Small intestine (tissue), 7 donors: ENCODE measurements at regions not wholly inside any gene's neighbourhood (a gene's known extent, or its start where the extent isn't known, plus 50 kb on each side); places are given as distances from the start of the nearest gene placed in this dataset.

ENCODE experiments used
- DNase-seq, 2 donors: peaks; one replicate each; pipeline versions ENCODE4 v3.0.0 to v3.0.0-alpha.2; 2013
- FAIRE-seq: peaks from 2 replicates; lab custom pipeline; 2012; peaks lifted over from hg19 to GRCh38; lab: Jason Lieb, UNC
- H3K27ac ChIP-seq, 3 donors: one replicate each; pipeline ENCODE4 v1.5.1; 2013; ENCODE audit warnings: low read length in 2 of 3, mild to moderate bottlenecking in 2 of 3, control low read depth in 1 of 3, inconsistent platforms in 1 of 3, low read depth in 1 of 3, moderate library complexity in 1 of 3
- H3K27me3 ChIP-seq, 3 donors: one replicate each; pipeline ENCODE4 v1.6.1; 2013; ENCODE audit warnings: low read length in 3 of 3, inconsistent platforms in 1 of 3; ENCODE audit not compliant: control insufficient read depth in 3 of 3, insufficient read depth in 3 of 3
- H3K36me3 ChIP-seq, 3 donors: one replicate each; pipeline ENCODE4 v1.6.1; 2013; ENCODE audit warnings: low read length in 3 of 3, inconsistent platforms in 1 of 3, low read depth in 1 of 3, mild to moderate bottlenecking in 1 of 3, moderate library complexity in 1 of 3; ENCODE audit not compliant: control insufficient read depth in 3 of 3, insufficient read depth in 2 of 3
- H3K4me1 ChIP-seq, 3 donors: one replicate each; pipeline ENCODE4 v1.6.1; 2013; ENCODE audit warnings: low read length in 2 of 3, inconsistent platforms in 1 of 3, low read depth in 1 of 3, mild to moderate bottlenecking in 1 of 3, moderate library complexity in 1 of 3; ENCODE audit not compliant: control insufficient read depth in 3 of 3, insufficient read depth in 2 of 3
- H3K4me3 ChIP-seq, 3 donors: one replicate each; pipeline ENCODE4 v1.5.1; 2013; ENCODE audit warnings: low read length in 3 of 3, control low read depth in 1 of 3, inconsistent platforms in 1 of 3, low read depth in 1 of 3, mild to moderate bottlenecking in 1 of 3, moderate library complexity in 1 of 3
- H3K9me3 ChIP-seq, 2 donors: one replicate each; pipeline ENCODE4 v1.6.1; 2013; ENCODE audit warnings: low read depth in 1 of 2, low read length in 1 of 2; ENCODE audit not compliant: control insufficient read depth in 2 of 2, insufficient read depth in 1 of 2
- WGBS, 3 donors: extraction: QIAGEN DNeasy Blood & Tissue Kit; methylation state at CpG; one replicate each; pipeline ENCODE4 v1.1.7; 2013; 5-methylcytosine and 5-hydroxymethylcytosine counted together
- donor health status: healthy with polysubstance abuse.
- donor health status: control.
- donor health status: control.
- donor health status: Bipolar disorder and iron deficiency.
- donor health status: healthy.

GRCh38 chr16:85458968-85459367 is 154.2 kb upstream of the GSE1 start:
- Histone ChIP-seq H3K36me3 (peaks cover 0 to 44% (median 0%) of the 10 kb centered on the region in 3 donors), H3K9me3 (no peaks in the 10 kb centered on the region), H3K4me1 (peaks cover 0 to 42% (median 3%) of the 10 kb centered on the region in 3 donors), H3K4me3 (no peak overlapping the region), H3K27ac (no peak overlapping the region), H3K27me3 (peaks cover 0 to 5% (median 5%) of the 10 kb centered on the region in 3 donors)
- FAIRE-seq (no peak), DNase-seq (no peak)
- WGBS, 3 donors = 22 to 78% (median 41%) methylated on average over 11 of the region's 11 CpGs

DNA sequence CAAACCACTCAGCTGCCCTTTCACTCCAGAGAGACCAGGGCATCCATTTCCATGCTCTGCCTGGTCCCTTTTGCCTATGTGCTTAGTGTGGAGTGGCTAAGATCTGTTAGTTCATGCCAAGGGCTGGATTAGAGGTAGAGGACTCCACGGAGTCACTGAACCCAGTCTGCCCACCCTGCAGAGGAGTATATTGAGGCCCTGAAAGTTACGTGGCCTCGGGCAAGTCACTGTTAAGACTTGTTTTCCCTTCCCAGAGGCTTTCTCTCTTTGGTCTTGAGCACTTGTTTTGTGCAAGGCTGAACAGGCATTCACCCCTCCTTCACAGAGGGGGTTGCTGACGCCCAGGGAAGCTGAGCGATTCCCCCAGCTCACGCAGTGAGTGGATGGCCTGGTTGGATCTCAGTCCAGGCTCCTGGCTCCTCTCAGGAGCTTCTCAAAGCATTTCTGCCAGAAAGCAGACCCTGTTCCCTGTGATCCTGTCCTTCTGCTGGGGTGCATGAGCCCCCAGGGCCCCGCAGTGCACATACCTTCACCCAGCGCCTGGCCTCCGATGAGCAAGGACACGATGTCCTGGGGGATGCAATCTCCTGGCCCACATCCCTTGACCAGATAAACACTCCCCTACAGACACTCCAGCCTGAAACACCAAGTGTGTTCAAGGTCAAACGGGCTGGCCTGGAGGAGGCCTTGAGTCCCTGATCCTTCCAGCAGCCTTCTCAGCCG is 153.4 kb upstream of the GSE1 start:
- no peak for DNase-seq
- Histone ChIP-seq H3K27ac (peak overlapping the region in 2 of 3 donors; percentile 77 to 86), H3K36me3 (peaks cover 0 to 41% (median 0%) of the 10 kb centered on the region in 3 donors), H3K4me1 (peaks cover 0 to 44% (median 3%) of the 10 kb centered on the region in 3 donors), H3K27me3 (peaks cover 0 to 8% (median 5%) of the 10 kb centered on the region in 3 donors), H3K9me3 (no peaks in the 10 kb centered on the region), H3K4me3 (no peak overlapping the region)
- 72 to 87% (median 74%) methylated on average over 12 of the region's 12 CpGs for WGBS, 3 donors
- FAIRE-seq = no peak

- WGBS, 3 donors = 59 to 76% (median 69%) methylated on average over 24 of the region's 24 CpGs
Observed at GRCh38 chr16:85460252-85461021, 152.7 kb upstream of the GSE1 start.

DNA sequence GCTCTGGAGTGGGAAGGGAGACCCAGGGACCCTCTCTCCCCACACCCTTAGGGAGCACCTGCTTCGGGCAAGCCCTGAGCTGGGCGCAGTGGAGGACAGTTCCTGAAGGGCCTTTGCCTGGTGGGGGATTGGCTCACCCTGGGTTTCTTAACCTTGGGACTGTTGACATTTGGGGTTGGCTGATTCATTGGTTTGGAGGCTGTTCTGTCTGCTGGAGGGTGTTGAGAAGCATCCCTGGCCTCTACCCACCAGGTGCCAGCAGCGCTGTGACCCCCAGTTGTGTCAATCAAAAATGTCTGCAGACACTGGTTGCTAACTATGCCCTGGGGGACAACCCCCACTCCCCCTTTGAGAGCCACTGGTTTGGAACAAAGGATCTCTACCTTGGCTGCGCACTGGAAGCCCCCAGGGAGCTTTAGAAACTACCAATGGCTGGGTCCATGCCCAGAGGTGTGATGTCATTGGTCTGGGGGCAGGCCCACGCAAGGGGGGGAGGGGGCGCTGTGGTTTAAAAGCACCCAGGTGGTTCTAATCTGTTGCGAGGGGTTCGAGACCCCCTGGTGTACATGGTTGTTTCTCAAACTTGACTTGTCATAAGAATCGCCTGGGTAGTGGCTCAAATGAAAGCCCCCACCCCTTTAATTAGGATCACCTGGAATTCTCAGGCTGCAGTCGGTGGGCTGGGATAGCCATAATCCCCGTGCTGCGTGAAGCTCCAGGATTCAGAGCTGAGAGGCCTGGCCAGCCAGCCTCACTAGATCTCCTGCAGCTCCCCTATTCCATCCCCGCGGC is 151.9 kb upstream of the GSE1 start:
- Histone ChIP-seq H3K4me3 (no peak overlapping the region), H3K36me3 (peaks cover 0 to 49% (median 0%) of the 10 kb centered on the region in 3 donors), H3K27me3 (peaks cover 0 to 8% (median 5%) of the 10 kb centered on the region in 3 donors), H3K27ac (peak overlapping the region in 2 of 3 donors; percentile 77 to 86), H3K4me1 (peaks cover 0 to 44% (median 3%) of the 10 kb centered on the region in 3 donors), H3K9me3 (no peaks in the 10 kb centered on the region)
- WGBS, 3 donors = 48 to 51% (median 50%) methylated on average over 13 to 14 of the region's 14 CpGs
- no peak for FAIRE-seq
- DNase-seq = no peak

More at GRCh38 chr16:85460252-85461021, 152.7 kb upstream of the GSE1 start:
- Histone ChIP-seq H3K27me3 (peaks cover 0 to 8% (median 5%) of the 10 kb centered on the region in 3 donors), H3K9me3 (no peaks in the 10 kb centered on the region), H3K36me3 (peaks cover 0 to 44% (median 0%) of the 10 kb centered on the region in 3 donors), H3K4me3 (no peak overlapping the region), H3K27ac (peak overlapping the region in 2 of 3 donors; percentile 77 to 86), H3K4me1 (peaks cover 0 to 44% (median 3%) of the 10 kb centered on the region in 3 donors)
- peak in 1 of 2 donors; percentile 45 for DNase-seq
- no peak for FAIRE-seq

DNA sequence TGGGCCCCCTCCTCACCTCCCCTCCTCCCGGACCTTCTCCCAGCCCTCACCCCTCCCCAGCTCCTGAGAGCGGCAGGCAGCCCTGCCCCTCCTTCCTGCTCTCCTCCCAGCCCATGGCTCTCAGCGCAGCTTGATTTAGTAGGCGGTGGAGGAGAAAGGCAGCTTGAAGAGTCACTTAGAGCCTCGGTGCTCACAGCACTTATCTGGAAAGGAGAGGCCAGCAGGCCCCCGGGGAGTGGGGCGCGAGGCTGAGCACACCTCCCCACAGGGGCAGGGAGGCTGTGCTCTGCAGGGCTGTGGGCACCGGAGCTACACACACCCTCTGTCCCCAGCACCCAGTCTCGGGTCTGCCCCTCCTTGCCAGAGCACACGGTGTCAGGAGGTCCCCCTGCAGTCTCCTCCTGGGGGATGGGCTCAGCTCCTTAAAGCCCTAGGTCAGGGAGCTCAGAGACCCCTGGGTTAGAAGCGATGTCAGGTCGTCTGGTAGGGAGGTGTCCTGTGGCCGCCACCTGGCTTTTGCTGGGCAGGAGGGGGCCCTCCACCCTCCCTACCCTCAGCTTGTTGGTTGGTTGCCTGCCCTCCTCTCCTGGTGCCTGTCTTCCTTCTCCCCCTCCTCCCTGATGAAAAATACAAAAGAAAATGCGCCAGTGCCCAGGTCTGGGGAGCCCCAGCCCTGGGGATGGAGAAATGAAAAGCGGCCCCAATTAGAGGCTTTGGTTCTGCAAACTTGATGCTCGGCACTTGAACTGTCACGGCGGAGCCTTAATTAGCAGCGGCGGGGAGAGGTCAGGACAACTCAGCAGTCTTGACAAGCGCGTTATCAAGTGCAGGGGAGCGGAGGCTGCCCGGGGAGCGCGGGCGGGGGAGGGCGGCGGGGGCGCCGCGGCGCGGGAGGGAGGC is 151.1 kb upstream of the GSE1 start:
- 2% methylated on average over 21 to 35 of the region's 35 CpGs for WGBS, 3 donors
- no peaks in the 10 kb centered on the region for H3K9me3 ChIP-seq
- peak; percentile 40 to 79 for DNase-seq
- H3K36me3 ChIP-seq = peaks cover 0 to 51% (median 0%) of the 10 kb centered on the region in 3 donors
- H3K27ac ChIP-seq = peak overlapping the region in 1 of 3 donors; percentile 77
- H3K4me1 ChIP-seq = peaks cover 0 to 44% (median 3%) of the 10 kb centered on the region in 3 donors
- H3K4me3 ChIP-seq = peak overlapping the region in 1 of 3 donors; percentile 39
- FAIRE-seq = no peak
- peaks cover 0 to 8% (median 5%) of the 10 kb centered on the region in 3 donors for H3K27me3 ChIP-seq

GRCh38 chr16:85462714-85463611 is 150.2 kb upstream of the GSE1 start:
- Histone ChIP-seq H3K9me3 (no peaks in the 10 kb centered on the region), H3K4me1 (peaks cover 0 to 44% (median 3%) of the 10 kb centered on the region in 3 donors), H3K27ac (no peak overlapping the region), H3K27me3 (peaks cover 0 to 8% (median 5%) of the 10 kb centered on the region in 3 donors), H3K4me3 (peak overlapping the region in 1 of 3 donors; percentile 14), H3K36me3 (peaks cover 0 to 45% (median 0%) of the 10 kb centered on the region in 3 donors)
- DNase-seq = no peak
- 7 to 18% (median 11%) methylated on average over 36 to 80 of the region's 80 CpGs for WGBS, 3 donors
- FAIRE-seq = no peak
